Esophagus muscularis mucosa (tissue), 4 donors: ENCODE measurements at regions not wholly inside any gene's neighbourhood (a gene's known extent, or its start where the extent isn't known, plus 50 kb on each side); places are given as distances from the start of the nearest gene placed in this dataset.

Experiments
- DNase-seq: peaks from one replicate; pipeline ENCODE4 v3.0.0-alpha.2; 2017; ENCODE audit errors: extremely low spot score
- H3K27ac ChIP-seq, 4 donors: fragments of 200-600 bp; sonication (generic); replicated peaks in 1 of 4; 1 replicate in 3 of 4; 2 replicates in 1 of 4; pipeline ENCODE4 v1.5.1; 2016 to 2019; ENCODE audit warnings: mild to moderate bottlenecking in 1 of 4
- H3K27me3 ChIP-seq, 4 donors: fragments of 200-600 bp; sonication (generic); one replicate each; pipeline versions ENCODE4 v1.5.1 to v1.6.0; 2016 to 2019
- H3K36me3 ChIP-seq, 4 donors: fragments of 200-600 bp; sonication (generic); one replicate each; pipeline ENCODE4 v1.5.1; 2016 to 2019
- H3K4me1 ChIP-seq, 4 donors: fragments of 200-600 bp; sonication (generic); one replicate each; pipeline ENCODE4 v1.5.1; 2016 to 2019
- H3K4me3 ChIP-seq, 4 donors: fragments of 200-600 bp; sonication (generic); 1 replicate in 2 of 4; 2 replicates in 2 of 4; pipeline ENCODE4 v1.5.1; 2016 to 2019; ENCODE audit warnings: mild to moderate bottlenecking in 4 of 4, moderate library complexity in 1 of 4
- H3K9me3 ChIP-seq, 4 donors: fragments of 200-600 bp; sonication (generic); 1 replicate in 3 of 4; 2 replicates in 1 of 4; pipeline ENCODE4 v1.5.1; 2016 to 2019
- CTCF ChIP-seq, 3 experiments: fragments of 200-600 bp in 2 of 3; fragments of 450-650 bp in 1 of 3; sonication (generic) in 2 of 3; IDR thresholded peaks; one replicate each; pipeline ENCODE4 v1.5.1; 2017 to 2019; ENCODE audit warnings: antibody characterized with exemption in 3 of 3, mild to moderate bottlenecking in 2 of 3, moderate library complexity in 1 of 3
- EP300 ChIP-seq: sonication (generic); formaldehyde crosslinking; IDR thresholded peaks from one replicate; pipeline ENCODE4 v1.6.1; 2017; ENCODE audit warnings: antibody characterized with exemption
- POLR2A ChIP-seq: fragments of 450-650 bp; IDR thresholded peaks from one replicate; pipeline ENCODE4 v1.6.1; 2017; ENCODE audit warnings: antibody characterized with exemption, moderate library complexity, mild to moderate bottlenecking, low read depth
- POLR2AphosphoS5 ChIP-seq, 2 donors: sonication (generic); formaldehyde crosslinking; IDR thresholded peaks; one replicate each; pipeline ENCODE4 v1.6.1; 2017; ENCODE audit warnings: antibody characterized with exemption in 2 of 2
- WGBS: methylation state at CpG from one replicate; pipeline ENCODE4 v1.1.5; 2018; 5-methylcytosine and 5-hydroxymethylcytosine counted together
- intact Hi-C: fragments of 100-400 bp; cut with DNase I; formaldehyde crosslinking; loops from one replicate; pipeline ENCODE4 v1.15.1; 2023

- H3K4me3 ChIP-seq = no peak overlapping the region
- no peak overlapping the region for H3K27ac ChIP-seq
- no peaks in the 10 kb centered on the region for H3K4me1 ChIP-seq
- intact Hi-C loops = no loop called here
- TF ChIP-seq POLR2AphosphoS5 (IDR thresholded peaks at IDR 0.05) (no peak), EP300 (no peak), POLR2A (no peak), CTCF (IDR thresholded peaks at IDR 0.05) (no peak)
- no peaks in the 10 kb centered on the region for H3K9me3 ChIP-seq
- DNase-seq = no peak
- H3K27me3 ChIP-seq = no peaks in the 10 kb centered on the region
- no peaks in the 10 kb centered on the region for H3K36me3 ChIP-seq
These were observed 1341.3 kb upstream of the PIK3C3 start for GRCh38 chr18:40613721-40614120.

- intact Hi-C loops = no loop called here
- H3K27me3 ChIP-seq = no peaks in the 10 kb centered on the region
- no peak for DNase-seq
- no peak overlapping the region for H3K27ac ChIP-seq
- no peaks in the 10 kb centered on the region for H3K9me3 ChIP-seq
- H3K4me1 ChIP-seq = no peaks in the 10 kb centered on the region
- WGBS = 100% methylated on average over 1 of the region's 1 CpG
- H3K4me3 ChIP-seq = no peak overlapping the region
- H3K36me3 ChIP-seq = no peaks in the 10 kb centered on the region
- TF ChIP-seq CTCF (IDR thresholded peaks at IDR 0.05) = no peak
- no peak for TF ChIP-seq POLR2AphosphoS5 (IDR thresholded peaks at IDR 0.05)
- TF ChIP-seq EP300 = no peak
- TF ChIP-seq POLR2A = no peak
These were observed 1342.7 kb upstream of the PIK3C3 start for GRCh38 chr18:40612356-40612755.

GRCh38 chr18:40608226-40608625, 1346.8 kb upstream of the PIK3C3 start:
- no peak for DNase-seq
- no peak for TF ChIP-seq POLR2AphosphoS5 (IDR thresholded peaks at IDR 0.05)
- TF ChIP-seq CTCF (IDR thresholded peaks at IDR 0.05) = no peak
- no peak for TF ChIP-seq EP300
- no peak overlapping the region for H3K27ac ChIP-seq
- H3K36me3 ChIP-seq = no peaks in the 10 kb centered on the region
- no peaks in the 10 kb centered on the region for H3K9me3 ChIP-seq
- no peak overlapping the region for H3K4me3 ChIP-seq
- intact Hi-C loops = no loop called here
- WGBS = 84% methylated on average over 2 of the region's 2 CpGs
- no peaks in the 10 kb centered on the region for H3K27me3 ChIP-seq
- H3K4me1 ChIP-seq = no peaks in the 10 kb centered on the region

- intact Hi-C loops = no loop called here
- no peaks in the 10 kb centered on the region for H3K27me3 ChIP-seq
- TF ChIP-seq CTCF (IDR thresholded peaks at IDR 0.05) (no peak), EP300 (no peak), POLR2AphosphoS5 (IDR thresholded peaks at IDR 0.05) (no peak), POLR2A (no peak)
- no peak overlapping the region for H3K4me3 ChIP-seq
- WGBS = 44% methylated on average over 5 of the region's 6 CpGs
- no peaks in the 10 kb centered on the region for H3K36me3 ChIP-seq
- no peak overlapping the region for H3K27ac ChIP-seq
- H3K9me3 ChIP-seq = no peaks in the 10 kb centered on the region
- no peak for DNase-seq
- H3K4me1 ChIP-seq = no peaks in the 10 kb centered on the region
These were observed 1347.4 kb upstream of the PIK3C3 start for GRCh38 chr18:40607542-40608148.

- no peak for DNase-seq
- 46% methylated on average over 1 of the region's 1 CpG for WGBS
- Histone ChIP-seq H3K4me3 (no peak overlapping the region), H3K4me1 (no peaks in the 10 kb centered on the region), H3K27ac (no peak overlapping the region), H3K9me3 (no peaks in the 10 kb centered on the region), H3K27me3 (no peaks in the 10 kb centered on the region), H3K36me3 (no peaks in the 10 kb centered on the region)
- intact Hi-C loops = no loop called here
- TF ChIP-seq POLR2A (no peak), CTCF (IDR thresholded peaks at IDR 0.05) (no peak), POLR2AphosphoS5 (IDR thresholded peaks at IDR 0.05) (no peak), EP300 (no peak)
These were observed 1348.0 kb upstream of the PIK3C3 start for GRCh38 chr18:40606996-40607395.
